Right renal pelvis (tissue), 4 donors: ENCODE measurements at regions not wholly inside any gene's neighbourhood (a gene's known extent, or its start where the extent isn't known, plus 50 kb on each side); places are given as distances from the start of the nearest gene placed in this dataset.

Experiments used
- DNase-seq, 4 donors: peaks; one replicate each; pipeline ENCODE4 v3.0.0-alpha.2; 2013; ENCODE audit warnings: low read depth in 4 of 4, low spot score in 3 of 4, missing footprints in 1 of 4

DNA sequence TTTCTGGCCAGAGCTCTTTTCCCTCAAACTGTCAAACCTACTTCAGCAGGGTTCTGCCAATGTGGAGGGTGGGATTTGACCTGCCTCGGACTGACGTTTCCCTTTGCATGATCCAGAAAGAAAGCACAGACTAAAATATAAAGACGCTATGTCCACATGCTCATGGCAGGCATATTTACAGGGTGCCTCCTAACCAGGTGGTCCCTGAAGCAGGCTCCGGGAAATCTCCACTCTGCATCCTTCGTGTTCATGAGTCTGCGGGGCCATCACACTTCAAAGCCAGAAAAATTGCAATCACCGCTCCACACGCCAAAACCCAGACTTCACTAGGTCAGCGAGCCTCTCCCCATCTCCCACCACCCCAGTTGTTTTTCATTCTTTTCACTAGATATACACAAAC is 143.3 kb upstream of the IGF1R start:
- DNase-seq = no peak

DNA sequence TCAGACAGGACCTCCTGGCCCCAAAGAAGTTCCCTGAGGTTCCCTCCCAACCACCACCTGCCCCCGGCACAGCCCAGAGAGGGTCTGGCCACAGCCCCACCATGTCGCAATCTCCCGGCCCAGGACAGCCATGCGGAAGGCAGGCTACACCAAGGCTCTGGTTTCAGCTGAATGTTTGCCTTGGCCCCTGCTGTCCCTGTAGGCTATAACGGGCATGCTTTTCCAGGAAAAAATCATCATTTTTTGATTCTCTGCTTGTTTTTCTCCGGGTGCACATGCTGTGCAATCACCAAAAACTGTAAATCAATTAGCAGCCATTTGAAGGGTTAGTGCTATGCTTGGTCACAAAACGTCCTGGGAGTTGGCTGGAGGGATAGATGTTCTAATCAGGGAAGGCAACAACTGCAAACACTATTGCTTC is 142.7 kb upstream of the IGF1R start:
- DNase-seq = no peak

DNA sequence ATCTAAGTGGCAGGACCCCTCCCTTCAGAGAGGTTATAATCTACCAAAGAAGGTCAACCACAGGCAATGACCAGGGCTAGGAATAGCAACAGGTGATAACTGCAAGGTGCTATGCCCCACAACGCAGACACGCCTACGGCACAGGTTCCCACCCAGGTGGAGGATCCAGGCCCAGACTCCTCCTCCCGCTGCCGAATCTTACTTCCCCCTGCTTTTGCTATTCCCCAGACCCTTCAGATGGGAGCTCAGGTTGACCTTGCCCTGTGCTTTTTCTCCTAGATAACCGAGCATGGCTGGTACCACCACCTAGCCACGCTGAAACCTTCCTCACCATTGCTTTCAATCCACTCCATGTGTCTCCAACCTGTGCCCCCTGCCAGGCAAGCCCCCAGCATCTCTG is 142.2 kb upstream of the IGF1R start:
- DNase-seq = no peak

DNA sequence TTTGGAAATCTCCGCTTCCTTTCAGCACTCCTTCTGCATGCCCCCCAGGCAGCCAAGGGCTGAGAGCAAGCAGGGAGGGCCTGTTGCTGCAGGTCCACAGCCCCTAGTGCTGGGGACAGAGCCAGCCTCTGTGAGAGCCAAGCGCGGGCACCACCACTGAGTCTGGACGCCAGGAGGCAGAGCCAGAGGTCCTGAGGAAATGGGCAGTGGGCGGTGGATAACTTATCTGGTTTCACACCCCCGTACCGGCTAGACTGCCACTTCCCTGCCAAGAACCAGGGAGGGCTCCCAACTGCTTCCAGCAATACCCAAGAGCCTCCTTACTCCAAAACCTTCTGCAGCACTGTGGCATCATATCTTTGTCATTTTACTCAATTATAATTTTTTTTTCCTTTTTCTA is 141.6 kb upstream of the IGF1R start:
- no peak for DNase-seq

DNA sequence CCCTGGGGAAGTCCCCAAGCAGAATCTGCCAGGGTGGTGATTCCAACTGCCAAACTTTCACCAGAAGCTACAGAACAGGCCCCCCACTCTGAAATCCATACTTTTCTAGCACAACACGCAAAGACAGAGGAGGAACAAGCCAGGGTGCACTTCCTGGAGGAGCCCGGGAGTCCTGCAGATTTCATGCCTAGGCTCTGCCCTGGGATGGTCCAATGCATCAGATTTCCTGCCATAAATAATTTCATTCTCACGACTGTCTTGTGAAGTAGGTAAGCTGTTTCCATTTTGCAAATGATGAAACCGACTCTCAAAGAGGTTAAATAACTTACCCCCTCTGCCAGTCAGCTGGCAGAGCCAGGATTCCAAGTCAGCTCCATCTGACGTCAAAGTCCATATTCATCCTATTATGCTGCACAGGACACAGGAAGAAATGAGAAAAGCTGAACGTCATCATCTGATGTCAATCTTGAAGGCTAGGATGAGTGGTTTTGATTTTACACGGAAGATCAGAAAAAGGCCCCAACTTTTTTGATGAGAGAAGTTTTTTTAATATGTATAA is 134.8 kb upstream of the IGF1R start:
- no peak for DNase-seq

DNA sequence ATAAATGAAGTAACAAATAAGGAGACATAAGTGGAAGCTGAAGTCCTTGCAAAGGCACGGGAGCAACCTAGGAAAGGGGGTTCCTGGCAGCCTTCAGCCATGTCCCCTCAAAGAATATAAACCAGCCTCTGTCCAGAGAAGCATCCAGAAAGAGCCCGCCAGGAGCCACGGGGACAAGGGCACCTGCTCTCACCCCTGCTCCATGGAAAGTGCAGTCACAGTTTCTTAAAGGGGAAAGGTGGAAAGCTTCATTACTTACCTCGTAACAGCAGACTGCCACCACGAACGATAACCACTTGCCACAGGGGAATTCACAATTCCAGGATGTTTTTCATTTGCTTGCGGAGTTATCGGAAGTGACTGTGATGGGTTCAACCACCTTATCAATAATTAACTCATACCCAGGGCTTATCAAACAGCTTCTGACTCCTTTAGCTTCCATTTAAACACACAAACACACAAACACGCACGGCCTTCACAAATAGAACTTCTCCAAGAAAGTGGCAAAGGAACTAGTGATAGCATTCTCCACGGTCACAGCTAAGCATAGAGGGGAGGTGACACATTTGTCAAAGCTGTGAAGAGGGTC is 134.2 kb upstream of the IGF1R start:
- no peak for DNase-seq

DNA sequence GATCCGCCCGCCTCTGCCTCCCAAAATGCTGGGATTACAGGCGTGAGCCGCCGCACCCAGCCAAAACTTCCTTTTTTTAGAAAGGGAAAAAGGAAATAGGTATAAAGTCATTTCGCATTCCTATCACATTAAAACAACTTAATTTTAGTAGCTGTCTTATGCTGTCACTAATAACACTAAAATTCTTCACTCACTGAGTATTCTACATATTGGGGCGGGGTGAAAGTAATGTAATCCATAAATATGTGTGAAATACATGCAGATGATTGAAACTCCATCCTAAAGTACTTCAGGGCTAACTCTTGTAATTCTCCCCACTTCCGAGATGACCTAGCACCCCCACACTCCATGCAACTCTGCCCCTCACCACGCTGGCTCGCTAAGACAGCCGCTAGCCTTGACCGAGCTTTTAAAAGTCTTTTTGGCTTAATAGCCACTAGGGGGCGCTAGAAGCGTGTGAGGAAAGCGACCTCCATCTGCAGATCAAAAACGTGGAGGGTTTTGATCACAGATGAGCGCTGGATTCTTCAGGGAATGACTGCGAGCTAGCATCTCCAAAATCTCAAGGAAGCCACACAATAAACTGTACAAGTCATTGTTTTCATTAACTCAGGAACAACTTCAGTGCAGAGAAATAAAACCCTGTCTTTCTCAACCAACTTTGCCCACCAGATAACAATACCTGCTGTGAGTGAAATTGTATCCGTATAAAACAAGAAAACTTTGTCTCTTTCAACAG is 129.3 kb upstream of the IGF1R start:
- DNase-seq = peak; percentile 68 to 79 (median 76)

DNA sequence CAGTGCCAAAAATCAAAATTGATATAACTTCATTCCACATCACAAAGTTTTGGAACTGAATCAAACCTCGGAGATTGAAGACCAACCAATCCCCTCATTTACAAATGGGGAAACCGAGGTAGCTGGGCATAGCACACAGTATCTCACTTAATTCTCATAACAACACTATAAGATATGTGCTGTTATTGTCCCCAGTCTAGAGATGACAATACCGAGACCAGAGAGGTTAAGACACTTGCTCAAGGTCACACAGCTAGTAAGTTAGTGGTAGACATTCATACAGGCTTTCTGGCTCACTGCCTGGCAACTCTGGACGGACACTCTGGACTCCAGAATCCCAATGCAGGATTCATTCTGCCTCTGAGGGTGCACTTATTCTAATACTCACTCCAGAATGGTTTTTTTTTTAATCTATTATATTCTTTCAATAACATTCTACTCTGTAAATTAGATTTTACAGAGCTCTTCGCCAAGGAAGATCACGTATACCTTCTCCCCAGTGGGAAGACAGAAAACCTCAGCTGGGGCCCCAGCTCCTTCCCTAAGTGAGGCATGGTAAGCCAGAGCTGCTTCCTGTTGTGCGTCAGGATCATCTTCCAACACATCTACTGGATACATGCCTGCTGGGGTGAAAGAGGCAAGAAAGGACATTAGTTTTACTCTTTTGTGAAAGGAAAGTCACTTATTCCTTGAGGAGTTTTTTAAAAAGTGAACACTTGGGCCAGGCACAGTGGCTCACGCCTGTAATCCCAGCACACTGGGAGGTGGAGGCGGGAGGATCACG is 128.4 kb upstream of the IGF1R start:
- DNase-seq = no peak

DNA sequence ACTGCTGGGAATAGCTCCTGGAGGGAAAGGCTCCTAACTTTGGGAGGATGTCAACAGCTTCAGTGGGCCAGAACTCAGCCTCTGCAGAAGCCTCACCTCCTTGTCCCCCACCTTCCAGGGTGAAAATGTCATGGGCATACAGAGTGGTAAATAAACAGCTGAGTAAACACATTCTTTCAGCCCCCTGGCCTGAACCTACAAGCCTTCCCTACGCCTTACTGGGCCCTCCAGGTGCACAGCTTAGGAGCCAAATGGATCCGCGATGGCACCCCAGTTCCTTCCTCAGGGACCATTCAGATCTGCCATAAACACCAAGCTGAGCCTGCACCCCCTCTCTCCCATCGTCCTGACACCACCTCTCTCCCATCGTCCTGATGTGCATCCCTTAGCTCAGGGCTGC is 126.2 kb upstream of the IGF1R start:
- DNase-seq = no peak

DNA sequence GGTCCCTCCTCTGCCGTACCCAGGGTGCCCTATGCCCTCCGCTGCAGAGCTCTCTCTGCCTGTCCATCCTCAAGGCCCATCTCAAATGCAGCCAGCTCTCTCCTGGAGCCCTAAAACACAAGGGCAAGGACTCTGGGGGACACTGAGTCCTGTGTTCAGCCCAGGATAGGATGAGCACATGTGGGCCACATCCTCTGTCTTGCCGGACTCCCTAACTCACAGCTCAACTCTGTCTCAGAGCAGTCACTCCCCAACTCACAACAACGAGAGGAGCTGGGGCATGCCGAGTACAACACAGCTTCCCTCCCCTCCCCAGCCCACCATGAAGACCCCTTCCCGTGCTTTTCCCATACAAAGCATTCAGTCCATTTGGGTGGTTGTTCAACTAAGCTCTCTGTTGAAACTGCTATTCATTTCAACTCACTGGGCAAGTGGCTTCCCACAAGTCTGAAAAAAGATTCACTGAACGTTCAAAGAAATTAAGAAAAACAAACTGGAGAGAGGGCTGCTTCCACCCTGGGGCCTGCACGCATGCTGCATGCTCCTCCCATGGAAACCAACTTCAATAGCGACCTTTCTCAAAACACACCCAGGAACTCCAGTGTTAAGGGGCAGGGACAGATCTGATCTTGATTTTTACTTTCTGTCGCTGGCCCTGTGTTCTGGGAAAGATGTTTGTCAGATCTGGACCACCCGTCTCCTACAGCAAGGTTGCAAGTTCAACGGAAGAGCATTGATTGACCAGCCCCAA is 124.3 kb upstream of the IGF1R start:
- DNase-seq = no peak

DNA sequence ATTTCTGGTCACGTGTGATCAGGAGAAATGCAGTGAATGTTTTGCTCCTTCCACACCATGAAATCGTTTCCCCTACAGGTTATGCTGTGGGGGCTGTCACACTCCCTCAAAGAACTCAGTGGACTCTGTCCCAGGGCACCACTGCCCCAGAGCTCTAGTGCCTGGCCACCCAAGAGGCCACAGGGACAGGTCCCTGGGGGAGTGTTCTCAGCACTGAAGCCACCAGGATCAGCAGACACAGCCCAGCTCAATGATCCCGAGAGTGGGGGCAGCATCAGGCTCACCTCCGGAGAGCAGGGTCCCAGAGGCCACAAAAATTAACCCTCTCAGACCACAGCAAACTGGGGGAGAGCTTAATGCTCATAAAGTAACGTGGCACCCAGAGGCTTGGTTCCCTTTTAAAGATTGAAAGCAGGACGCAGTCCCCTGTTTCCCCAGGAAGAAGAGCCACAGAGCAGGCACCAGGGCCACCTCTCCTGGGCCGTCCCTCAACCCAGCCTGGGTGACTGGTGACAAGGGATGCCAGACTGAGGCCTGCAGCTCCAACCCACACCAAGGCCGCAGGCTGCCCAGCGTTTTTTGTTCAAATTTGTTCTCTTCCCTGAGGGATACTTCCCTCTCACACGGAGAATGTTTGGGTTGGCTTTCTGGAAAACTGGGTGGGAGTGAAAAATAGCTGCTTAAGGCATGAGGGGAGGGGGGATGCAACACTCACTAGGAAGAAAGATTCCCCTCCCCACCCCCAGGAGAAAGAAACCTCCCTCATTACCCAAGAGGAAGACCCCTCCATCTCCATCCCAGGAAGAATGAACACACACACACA is 123.3 kb upstream of the IGF1R start:
- no peak for DNase-seq

DNA sequence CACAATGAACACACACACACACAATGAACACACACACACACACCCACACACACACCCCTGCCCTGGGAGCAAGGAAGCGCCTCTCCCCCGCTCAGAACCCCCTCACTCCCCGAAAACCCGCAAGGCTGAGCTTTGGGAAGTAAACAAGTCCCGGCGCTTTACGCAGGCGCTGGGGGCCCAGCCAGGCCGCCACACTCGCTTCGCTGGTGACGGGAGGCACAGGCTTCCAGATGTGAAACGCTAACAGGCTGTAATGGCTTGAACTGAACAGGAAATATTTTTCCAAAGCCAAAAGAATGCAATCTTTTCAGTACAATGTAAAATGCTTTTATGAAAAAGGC is 122.7 kb upstream of the IGF1R start:
- no peak for DNase-seq

DNA sequence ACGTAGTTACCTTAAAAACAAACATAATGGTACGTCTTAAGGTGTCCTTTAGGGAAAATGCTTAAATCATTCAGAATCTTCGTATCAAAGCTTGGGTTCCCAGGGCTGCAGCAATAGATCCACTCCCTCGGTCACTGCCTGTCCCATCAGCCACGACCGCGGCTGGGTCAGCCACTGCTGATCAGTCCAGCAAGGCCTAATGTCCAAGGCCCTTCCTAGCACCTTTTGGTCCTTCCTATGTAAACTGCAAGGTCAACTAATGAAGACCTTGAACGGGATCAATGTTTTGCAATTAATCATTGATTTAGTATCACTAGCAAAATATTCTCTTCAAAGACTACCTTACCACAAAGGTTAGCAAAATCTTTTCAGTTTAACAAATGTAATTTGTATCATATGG is 122.2 kb upstream of the IGF1R start:
- DNase-seq = no peak

DNA sequence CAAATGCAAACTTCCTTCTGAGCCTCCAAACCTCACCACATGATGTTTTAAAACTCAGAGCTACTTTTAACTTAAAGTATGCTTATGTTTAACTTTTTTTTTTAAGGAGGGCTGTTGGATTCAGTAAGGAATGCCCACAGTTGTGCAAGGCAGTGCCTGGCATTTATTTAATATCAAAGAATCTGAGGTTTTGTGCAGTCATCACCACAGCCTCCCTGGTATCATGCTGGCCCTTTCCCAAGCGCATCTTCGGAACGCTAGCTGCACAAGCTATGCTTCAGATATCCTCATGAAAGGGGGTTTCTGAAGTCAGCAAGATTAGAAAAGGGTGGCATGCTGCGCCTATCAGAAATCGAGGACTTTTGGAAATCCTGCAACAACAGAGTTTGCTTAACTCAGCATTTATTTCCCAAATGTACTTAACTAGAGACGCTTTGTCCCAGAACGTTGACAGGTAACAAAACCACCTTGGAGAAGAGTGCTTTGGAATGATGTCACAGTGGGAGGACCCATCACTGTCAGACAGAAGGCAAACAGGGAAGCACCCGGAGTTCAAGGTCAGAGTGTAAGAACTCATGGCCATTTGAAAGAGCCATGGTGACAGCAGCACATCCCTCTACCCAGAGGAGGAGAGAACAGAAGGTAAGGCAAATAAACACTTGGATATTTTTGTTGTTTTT is 120.2 kb upstream of the IGF1R start:
- no peak for DNase-seq

DNA sequence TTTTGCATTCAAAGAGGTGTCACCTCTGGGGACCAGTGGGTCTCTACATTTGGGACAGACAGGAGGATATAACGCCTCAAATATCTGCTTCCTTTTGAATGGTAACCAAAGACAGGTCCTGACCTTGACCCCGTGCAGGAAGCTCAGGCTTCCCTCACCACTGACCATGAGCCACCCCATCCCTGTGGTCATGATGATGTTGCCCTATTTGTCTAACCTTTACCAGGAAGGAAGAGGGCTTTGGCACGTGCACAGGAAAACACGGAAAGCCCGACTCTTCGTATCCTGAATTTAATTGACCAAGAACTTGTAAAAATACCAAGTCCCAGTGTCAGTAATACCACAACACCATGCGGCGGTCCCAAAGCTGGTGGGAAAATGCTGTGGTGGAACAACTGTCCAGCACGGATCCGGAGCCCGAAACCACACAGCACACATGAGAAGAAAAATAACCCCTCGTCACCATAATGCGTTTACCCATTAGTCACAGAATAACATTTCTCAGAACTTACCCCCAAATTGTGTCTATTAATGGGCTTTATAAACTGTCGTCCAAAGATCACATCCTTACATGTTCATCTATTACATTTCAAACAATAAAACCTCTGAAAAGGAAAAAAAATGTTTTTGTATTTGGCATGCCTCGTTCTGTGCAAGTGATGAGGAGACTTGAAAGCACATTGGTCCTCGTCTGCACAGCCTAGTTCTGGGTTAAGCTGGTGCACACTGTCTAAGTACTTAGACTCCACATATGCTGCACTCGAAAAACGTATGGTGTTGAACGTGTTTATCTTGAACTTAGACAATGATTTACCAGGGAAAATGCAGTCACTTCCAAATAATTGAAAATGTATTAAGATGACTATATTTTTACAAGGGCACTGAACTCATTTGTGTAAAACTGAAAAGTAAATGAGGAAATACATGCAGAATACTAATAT is 118.9 kb upstream of the IGF1R start:
- DNase-seq = no peak

DNA sequence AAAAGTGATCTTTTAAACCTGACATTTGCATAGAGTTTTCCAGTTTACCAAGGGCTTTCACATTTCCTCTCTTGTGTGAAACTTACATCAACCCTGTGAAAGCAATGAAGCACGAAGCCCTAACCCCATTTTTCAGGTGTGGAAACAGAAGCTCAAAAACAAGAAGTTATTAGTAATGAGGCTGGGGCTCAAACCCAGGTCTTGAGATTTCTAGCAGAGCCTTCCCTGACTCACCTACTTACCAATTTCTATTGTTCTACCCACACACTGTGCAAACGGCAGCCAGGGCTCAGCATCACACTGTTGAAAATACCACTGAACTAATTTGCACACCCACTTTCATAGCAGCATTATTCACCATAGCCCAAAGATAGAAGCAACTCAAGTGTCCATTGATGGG is 117.8 kb upstream of the IGF1R start:
- no peak for DNase-seq

DNA sequence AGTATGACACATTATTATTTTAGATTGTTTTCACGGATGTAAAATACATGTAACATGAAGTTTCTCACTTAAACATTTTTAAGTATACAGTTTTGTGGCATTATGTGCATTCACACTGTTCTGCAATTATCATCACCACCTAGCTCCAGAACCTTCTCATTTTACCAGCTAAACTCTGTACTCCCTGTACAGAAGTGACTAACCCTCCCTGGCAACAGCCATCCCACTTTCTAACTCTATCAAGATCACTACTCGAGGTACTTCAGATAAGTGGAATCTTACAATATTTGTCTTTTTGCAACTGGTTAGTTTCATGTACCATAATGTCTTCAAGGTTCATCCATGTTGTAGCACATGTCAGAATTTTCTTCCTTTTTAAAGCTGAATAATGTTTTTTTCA is 116.3 kb upstream of the IGF1R start:
- DNase-seq = no peak

DNA sequence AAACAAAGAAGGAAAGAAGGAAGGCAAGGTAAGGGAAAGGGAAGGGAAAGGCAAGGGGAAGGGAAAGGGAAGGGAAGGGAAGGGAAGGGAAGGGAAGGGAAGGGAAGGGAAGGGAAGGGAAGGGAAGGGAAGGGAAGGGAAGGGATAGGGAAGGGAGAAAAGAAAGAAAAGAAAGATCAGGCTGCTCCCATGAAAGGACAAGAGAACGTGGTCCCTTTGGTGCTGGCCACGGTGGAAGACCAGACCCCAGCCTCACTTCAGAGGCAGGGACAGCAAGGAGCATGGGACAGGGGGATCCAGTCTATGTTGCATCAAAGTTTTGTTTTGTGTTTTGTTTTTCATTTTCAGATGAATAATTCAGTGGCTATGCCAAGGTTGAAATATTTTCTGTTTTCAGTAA is 111.4 kb upstream of the IGF1R start:
- DNase-seq = no peak
